B cell (primary cell): ENCODE measurements at regions not wholly inside any gene's neighbourhood (a gene's known extent, or its start where the extent isn't known, plus 50 kb on each side); places are given as distances from the start of the nearest gene placed in this dataset.

Source experiments
- EZH2 ChIP-seq: IDR thresholded peaks from 2 replicates; pipeline ENCODE4 v1.6.1; 2012; ENCODE audit warnings: borderline replicate concordance, low read depth, mild to moderate bottlenecking, moderate library complexity, low read length; ENCODE audit not compliant: insufficient read depth, poor library complexity, severe bottlenecking
- TF ChIP-seq, protein P1 (sequence below): fragments of 200-600 bp; IDR thresholded peaks from one replicate; pipeline ENCODE4 v1.8.0; 2022; ENCODE audit warnings: antibody characterized with exemption, mild to moderate bottlenecking

DNA sequence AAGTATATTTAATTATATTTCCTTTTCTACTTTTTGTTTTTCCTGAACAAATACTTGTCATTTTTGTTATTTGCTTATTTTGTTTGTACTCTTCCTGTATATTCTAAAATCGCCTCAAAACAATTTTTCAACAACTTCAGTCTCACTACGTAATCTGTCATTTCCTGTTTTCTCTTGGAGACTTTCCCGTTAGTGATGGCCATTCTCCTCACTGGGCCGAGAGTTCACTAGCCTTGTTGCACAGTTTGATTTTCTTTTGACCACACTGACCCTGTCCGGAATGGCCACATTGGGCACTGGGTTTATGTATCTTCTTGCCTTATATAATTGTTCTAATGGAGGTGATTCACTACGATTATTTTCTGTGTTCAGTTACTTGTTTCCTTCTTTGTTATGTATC lies 726.1 kb downstream of the FAM181B start:
- TF ChIP-seq, protein P1, sequence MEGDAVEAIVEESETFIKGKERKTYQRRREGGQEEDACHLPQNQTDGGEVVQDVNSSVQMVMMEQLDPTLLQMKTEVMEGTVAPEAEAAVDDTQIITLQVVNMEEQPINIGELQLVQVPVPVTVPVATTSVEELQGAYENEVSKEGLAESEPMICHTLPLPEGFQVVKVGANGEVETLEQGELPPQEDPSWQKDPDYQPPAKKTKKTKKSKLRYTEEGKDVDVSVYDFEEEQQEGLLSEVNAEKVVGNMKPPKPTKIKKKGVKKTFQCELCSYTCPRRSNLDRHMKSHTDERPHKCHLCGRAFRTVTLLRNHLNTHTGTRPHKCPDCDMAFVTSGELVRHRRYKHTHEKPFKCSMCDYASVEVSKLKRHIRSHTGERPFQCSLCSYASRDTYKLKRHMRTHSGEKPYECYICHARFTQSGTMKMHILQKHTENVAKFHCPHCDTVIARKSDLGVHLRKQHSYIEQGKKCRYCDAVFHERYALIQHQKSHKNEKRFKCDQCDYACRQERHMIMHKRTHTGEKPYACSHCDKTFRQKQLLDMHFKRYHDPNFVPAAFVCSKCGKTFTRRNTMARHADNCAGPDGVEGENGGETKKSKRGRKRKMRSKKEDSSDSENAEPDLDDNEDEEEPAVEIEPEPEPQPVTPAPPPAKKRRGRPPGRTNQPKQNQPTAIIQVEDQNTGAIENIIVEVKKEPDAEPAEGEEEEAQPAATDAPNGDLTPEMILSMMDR = no peak
- no peak for TF ChIP-seq EZH2
